ENCODE measurements at regions not wholly inside any gene's neighbourhood (a gene's known extent, or its start where the extent isn't known, plus 50 kb on each side); places are given as distances from the start of the nearest gene placed in this dataset.

GRCh38 chr13:50668691-50669271 is 174.7 kb downstream of the DLEU7 start:
- no peak for DNase-seq

GRCh38 chr13:50670272-50670671 is 173.2 kb downstream of the DLEU7 start:
- DNase-seq, result no peak

- no peak for DNase-seq
Measured at GRCh38 chr13:50670847-50671496, 172.5 kb downstream of the DLEU7 start.

- no peak for DNase-seq
Measured at GRCh38 chr13:50671497-50671850, 172.0 kb downstream of the DLEU7 start.

- no peak for DNase-seq
Measured at GRCh38 chr13:50672025-50672424, 171.5 kb downstream of the DLEU7 start.

GRCh38 chr13:50675651-50676050 is 167.8 kb downstream of the DLEU7 start:
- no peak for DNase-seq

GRCh38 chr13:50676602-50677001 is 166.9 kb downstream of the DLEU7 start:
- DNase-seq, result no peak

GRCh38 chr13:50677258-50677657 is 166.2 kb downstream of the DLEU7 start:
- no peak for DNase-seq

- DNase-seq, result no peak
Measured at GRCh38 chr13:50677687-50678463, 165.6 kb downstream of the DLEU7 start.

GRCh38 chr13:50678464-50679162 is 164.9 kb downstream of the DLEU7 start:
- DNase-seq, result no peak

- DNase-seq, result no peak
Measured at GRCh38 chr13:50679321-50679720, 164.2 kb downstream of the DLEU7 start.

- no peak for DNase-seq
Measured at GRCh38 chr13:50682002-50682401, 161.5 kb downstream of the DLEU7 start.

GRCh38 chr13:50682966-50683365 is 160.5 kb downstream of the DLEU7 start:
- DNase-seq, result no peak

- no peak for DNase-seq
Measured at GRCh38 chr13:50684366-50684765, 159.1 kb downstream of the DLEU7 start.

- no peak for DNase-seq
Measured at GRCh38 chr13:50685491-50685890, 158.0 kb downstream of the DLEU7 start.

GRCh38 chr13:50685956-50686355 is 157.5 kb downstream of the DLEU7 start:
- no peak for DNase-seq

- DNase-seq, result no peak
Measured at GRCh38 chr13:50686551-50686950, 156.9 kb downstream of the DLEU7 start.

GRCh38 chr13:50687545-50687944 is 155.9 kb downstream of the DLEU7 start:
- no peak for DNase-seq

GRCh38 chr13:50690006-50690405 is 153.5 kb downstream of the DLEU7 start:
- DNase-seq, result no peak

GRCh38 chr13:50691176-50691680 is 152.3 kb downstream of the DLEU7 start:
- no peak for DNase-seq

- DNase-seq, result no peak
Measured at GRCh38 chr13:50691681-50692263, 151.7 kb downstream of the DLEU7 start.

- DNase-seq, result no peak
Measured at GRCh38 chr13:50692396-50692915, 151.0 kb downstream of the DLEU7 start.

GRCh38 chr13:50693727-50694126 is 149.8 kb downstream of the DLEU7 start:
- DNase-seq, result no peak
